ENCODE measurements at regions not wholly inside any gene's neighbourhood (a gene's known extent, or its start where the extent isn't known, plus 50 kb on each side); places are given as distances from the start of the nearest gene placed in this dataset.

DNA sequence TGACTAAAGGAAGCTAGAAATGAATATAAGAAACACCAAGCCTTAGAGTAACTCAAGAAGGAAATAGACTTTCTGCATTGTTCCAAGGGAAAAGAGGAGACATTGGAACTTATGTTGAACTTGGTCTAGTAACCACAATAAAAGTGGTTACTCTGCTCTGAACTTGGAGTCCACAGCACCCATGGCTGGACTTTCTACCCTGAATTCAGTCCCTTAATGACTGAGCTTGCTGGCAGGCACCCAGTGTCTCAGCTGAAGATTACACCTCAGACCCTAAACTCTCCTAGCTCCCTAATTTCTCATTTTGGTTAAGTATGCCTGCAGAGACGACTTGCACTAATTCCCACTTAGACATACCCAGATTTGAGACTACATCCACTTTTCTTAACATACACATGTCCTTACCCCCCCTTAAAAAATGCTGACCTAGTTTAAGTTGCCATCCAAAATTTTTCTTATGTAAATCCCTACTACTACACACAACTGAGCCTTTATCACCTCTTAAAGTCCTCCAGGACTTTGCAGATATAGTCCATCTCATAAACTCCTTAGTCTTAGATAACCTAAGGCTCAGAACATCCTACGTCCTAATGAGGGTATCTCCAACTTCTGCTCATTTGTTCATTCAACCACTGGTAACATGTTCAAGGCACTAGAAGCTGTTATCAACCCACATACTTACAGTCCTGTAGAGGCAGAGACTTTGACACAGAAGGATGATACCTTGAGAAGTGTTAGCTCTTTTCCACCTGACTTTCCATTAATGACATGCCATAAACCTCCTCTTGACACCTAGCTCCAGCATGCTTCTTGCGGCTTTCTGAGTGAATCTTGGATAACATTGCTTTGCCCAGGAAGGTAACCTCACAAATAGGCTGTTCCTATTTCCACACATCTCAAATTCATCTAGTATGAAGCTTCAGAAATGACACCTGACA, 129.8 kb downstream of the ALDH8A1 start:
- TF ChIP-seq EP300 (IDR thresholded peaks at IDR 0.05) (no peak), CHD2 (IDR thresholded peaks at IDR 0.05; ENCODE audit: low read length, partially characterized antibody) (no peak), REST (IDR thresholded peaks at IDR 0.05) (no peak), POLR2A (IDR thresholded peaks at IDR 0.05; ENCODE audit: low read length) (no peak), MAFK (IDR thresholded peaks at IDR 0.05; ENCODE audit: partially characterized antibody) (peak; percentile 33), CTCF (IDR thresholded peaks at IDR 0.05) (no peak), KDM5A (IDR thresholded peaks at IDR 0.05) (no peak)
